ENCODE measurements at regions not wholly inside any gene's neighbourhood (a gene's known extent, or its start where the extent isn't known, plus 50 kb on each side); places are given as distances from the start of the nearest gene placed in this dataset.

DNA sequence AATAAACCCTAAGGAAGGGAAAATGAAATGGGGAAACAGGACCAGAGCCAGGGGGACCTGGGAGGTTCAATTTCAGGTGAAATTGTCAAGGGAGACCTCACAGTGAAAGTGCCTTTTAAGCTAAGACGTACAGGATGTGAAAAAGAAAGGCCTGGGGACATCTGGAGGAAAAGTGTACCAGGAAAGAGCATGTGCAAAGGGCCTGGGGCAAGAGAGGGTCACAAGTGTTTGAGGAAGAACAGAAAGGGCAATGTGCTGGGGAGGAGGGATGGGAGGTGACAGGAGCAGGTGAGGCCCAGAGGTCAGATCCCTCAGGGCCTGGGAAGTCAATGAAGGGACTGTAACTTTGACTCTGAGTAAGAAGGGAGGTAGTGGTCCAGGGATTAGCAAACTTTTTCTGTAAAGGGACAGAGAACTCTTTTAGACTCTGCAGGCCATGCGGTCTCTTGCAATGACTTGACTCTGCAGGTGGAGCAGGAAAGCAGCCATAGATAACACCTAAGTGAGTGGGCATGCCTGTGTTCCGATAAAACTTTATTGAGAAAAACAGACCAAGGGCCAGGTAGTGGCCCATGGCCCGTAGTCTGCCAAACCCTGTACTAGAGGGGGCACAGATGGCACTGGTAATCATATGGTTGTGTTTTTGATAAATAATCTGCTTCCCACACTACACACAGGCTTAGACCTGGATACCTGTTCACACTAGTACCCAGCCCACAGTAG lies 93.8 kb downstream of the LITAF start:
- DNase-seq (no peak), ATAC-seq (no peak)
- TF ChIP-seq, protein P1, sequence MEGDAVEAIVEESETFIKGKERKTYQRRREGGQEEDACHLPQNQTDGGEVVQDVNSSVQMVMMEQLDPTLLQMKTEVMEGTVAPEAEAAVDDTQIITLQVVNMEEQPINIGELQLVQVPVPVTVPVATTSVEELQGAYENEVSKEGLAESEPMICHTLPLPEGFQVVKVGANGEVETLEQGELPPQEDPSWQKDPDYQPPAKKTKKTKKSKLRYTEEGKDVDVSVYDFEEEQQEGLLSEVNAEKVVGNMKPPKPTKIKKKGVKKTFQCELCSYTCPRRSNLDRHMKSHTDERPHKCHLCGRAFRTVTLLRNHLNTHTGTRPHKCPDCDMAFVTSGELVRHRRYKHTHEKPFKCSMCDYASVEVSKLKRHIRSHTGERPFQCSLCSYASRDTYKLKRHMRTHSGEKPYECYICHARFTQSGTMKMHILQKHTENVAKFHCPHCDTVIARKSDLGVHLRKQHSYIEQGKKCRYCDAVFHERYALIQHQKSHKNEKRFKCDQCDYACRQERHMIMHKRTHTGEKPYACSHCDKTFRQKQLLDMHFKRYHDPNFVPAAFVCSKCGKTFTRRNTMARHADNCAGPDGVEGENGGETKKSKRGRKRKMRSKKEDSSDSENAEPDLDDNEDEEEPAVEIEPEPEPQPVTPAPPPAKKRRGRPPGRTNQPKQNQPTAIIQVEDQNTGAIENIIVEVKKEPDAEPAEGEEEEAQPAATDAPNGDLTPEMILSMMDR (IDR thresholded peaks at IDR 0.05) = no peak
- Histone ChIP-seq H3K27ac (no peak overlapping the region), H3K9me3 (peaks cover 0 to 5% of the 10 kb centered on the region in 2 donors), H3K36me3 (no peaks in the 10 kb centered on the region), H3K27me3 (no peaks in the 10 kb centered on the region), H3K4me1 (peaks cover 8 to 29% of the 10 kb centered on the region in 2 donors), H3K4me3 (no peak overlapping the region)
- intact Hi-C loops (cut with DNase I) = no loop called here

DNA sequence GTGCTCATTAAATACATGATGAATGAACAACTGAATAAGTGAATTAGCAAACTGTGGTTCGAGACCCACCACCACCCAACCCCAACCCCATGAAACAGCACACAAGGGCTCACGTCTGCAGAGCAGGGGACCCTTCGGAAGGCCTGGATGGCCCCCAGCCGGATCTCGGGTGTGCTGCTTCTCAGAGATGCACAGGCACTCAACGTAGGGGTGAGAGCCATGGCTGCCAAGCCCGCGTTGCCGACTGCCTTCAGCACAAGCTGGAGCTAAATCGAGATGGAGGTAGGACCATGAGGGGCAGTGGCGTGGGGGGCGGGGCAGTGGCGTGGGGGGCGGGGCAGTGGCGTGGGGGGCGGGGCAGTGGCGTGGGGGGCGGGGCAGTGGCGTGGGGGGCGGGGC lies 93.2 kb downstream of the LITAF start:
- Histone ChIP-seq H3K4me3 (no peak overlapping the region), H3K9me3 (peaks cover 0 to 5% of the 10 kb centered on the region in 2 donors), H3K4me1 (peaks cover 8 to 30% of the 10 kb centered on the region in 2 donors), H3K27me3 (no peaks in the 10 kb centered on the region), H3K27ac (no peak overlapping the region), H3K36me3 (no peaks in the 10 kb centered on the region)
- intact Hi-C loops (cut with DNase I) = no loop called here
- DNase-seq = no peak
- TF ChIP-seq, protein P1 (IDR thresholded peaks at IDR 0.05) = no peak
- no peak for ATAC-seq

DNA sequence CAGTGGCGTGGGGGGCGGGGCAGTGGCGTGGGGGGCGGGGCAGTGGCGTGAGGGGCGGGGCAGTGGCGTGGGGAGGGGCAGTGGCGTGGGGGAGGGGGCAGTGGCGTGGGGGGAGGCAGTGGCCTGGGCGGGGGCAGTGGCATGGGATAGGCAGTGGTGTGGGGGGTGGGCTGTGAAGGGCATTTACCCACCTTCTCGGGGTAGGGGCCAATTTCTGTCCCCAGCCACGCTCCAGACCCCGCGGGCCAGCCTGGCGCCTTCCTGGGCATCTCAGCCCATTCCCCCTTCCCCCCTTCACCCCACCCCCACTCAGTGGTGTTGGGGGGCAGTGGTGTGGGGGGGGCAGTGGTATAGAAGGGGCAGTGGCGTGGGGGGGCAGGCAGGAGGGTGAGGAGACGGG lies 92.7 kb downstream of the LITAF start:
- DNase-seq (no peak), ATAC-seq (no peak)
- H3K4me1 ChIP-seq = peaks cover 8 to 30% of the 10 kb centered on the region in 2 donors
- no peak overlapping the region for H3K4me3 ChIP-seq
- TF ChIP-seq, protein P1 (IDR thresholded peaks at IDR 0.05) = no peak
- peaks cover 0 to 5% of the 10 kb centered on the region in 2 donors for H3K9me3 ChIP-seq
- intact Hi-C loops (cut with DNase I) = no loop called here
- H3K27me3 ChIP-seq = no peaks in the 10 kb centered on the region
- no peak overlapping the region for H3K27ac ChIP-seq
- H3K36me3 ChIP-seq = no peaks in the 10 kb centered on the region

DNA sequence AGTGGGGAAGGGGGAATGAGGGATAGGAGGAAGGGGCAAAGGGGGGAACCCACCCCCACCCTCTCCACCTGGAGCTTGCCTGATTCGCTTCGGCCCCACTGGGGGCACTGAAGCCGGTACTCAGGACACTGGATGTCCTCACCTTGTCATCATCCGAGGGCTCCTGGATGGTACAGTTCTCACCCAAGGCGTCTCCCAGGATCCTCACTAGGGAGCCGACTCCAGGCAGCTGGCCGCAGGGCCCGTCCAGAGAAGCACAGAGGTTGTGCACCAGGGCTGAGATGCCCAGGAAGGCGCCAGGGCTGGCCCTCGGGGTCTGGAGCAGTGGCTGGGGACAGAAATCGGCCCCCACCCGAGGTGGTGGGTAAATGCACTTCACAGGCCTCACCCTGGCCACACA lies 92.3 kb downstream of the LITAF start:
- TF ChIP-seq, protein P1 (IDR thresholded peaks at IDR 0.05) = no peak
- no peak for ATAC-seq

DNA sequence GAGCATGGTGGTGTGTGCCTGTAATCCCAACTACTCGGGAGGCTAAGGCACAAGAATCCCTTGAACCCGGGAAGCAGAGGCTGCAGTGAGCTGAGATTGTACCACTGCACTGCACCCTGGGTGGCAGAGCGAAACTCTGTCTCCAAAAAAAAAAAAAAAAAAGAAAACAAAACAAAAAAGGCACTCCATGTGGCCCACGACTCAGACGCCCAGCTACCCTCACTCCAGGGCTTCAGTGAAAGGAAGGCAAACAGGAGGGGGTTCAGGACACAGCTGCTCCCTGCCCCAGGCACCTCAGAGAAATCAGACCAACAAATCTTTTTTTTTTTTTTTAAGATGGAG lies 91.7 kb downstream of the LITAF start:
- H3K9me3 ChIP-seq = peaks cover 0 to 5% of the 10 kb centered on the region in 2 donors
- no peak overlapping the region for H3K4me3 ChIP-seq
- no peak for DNase-seq
- intact Hi-C loops (cut with DNase I) = no loop called here
- no peak for ATAC-seq
- peaks cover 8 to 30% of the 10 kb centered on the region in 2 donors for H3K4me1 ChIP-seq
- no peaks in the 10 kb centered on the region for H3K27me3 ChIP-seq
- TF ChIP-seq, protein P1 (IDR thresholded peaks at IDR 0.05) = no peak
- H3K36me3 ChIP-seq = no peaks in the 10 kb centered on the region
- no peak overlapping the region for H3K27ac ChIP-seq

More for the DNA sequence above, 92.3 kb downstream of the LITAF start:
- H3K9me3 ChIP-seq = peaks cover 0 to 5% of the 10 kb centered on the region in 2 donors
- DNase-seq = no peak
- intact Hi-C loops (cut with DNase I) = no loop called here
- no peaks in the 10 kb centered on the region for H3K36me3 ChIP-seq
- H3K4me1 ChIP-seq = peaks cover 8 to 30% of the 10 kb centered on the region in 2 donors
- no peak overlapping the region for H3K27ac ChIP-seq
- no peak overlapping the region for H3K4me3 ChIP-seq
- no peaks in the 10 kb centered on the region for H3K27me3 ChIP-seq

Measured in left lung (tissue), 4 donors.